Mesendoderm (in vitro differentiated cells): ENCODE measurements at regions not wholly inside any gene's neighbourhood (a gene's known extent, or its start where the extent isn't known, plus 50 kb on each side); places are given as distances from the start of the nearest gene placed in this dataset.
"Not testable (repeated sequence)": the region's sequence is repeated elsewhere in the genome, so short reads cannot be mapped to it uniquely, and the experiment has no call there.

Source experiments
- DNase-seq: peaks from one replicate; pipeline ENCODE4 v3.0.0; 2013
- H2AK5ac ChIP-seq: 2 replicates; pipeline ENCODE4 v1.6.1; 2013; ENCODE audit warnings: low read length, inconsistent platforms
- H2BK120ac ChIP-seq: 2 replicates; pipeline ENCODE4 v1.6.1; 2013; ENCODE audit warnings: low read depth, mild to moderate bottlenecking, low read length, moderate library complexity, mixed read lengths
- H2BK15ac ChIP-seq: replicated peaks from 2 replicates; pipeline ENCODE4 v1.6.1; 2013; ENCODE audit warnings: low read depth, mild to moderate bottlenecking, moderate library complexity
- H2BK5ac ChIP-seq: 2 replicates; pipeline ENCODE4 v1.6.1; 2013; ENCODE audit warnings: low read length, inconsistent platforms
- H3K18ac ChIP-seq: 2 replicates; pipeline ENCODE4 v1.6.1; 2013; ENCODE audit warnings: mild to moderate bottlenecking, low read length, mixed read lengths
- H3K23ac ChIP-seq: one replicate; pipeline ENCODE4 v1.6.1; 2013; ENCODE audit warnings: low read length
- H3K27ac ChIP-seq: 2 replicates; pipeline ENCODE4 v1.5.1; 2013; ENCODE audit warnings: low read depth, mild to moderate bottlenecking, inconsistent platforms, low read length, moderate library complexity
- H3K27me3 ChIP-seq: 2 replicates; pipeline ENCODE4 v1.6.1; 2013; ENCODE audit warnings: low read length, control low read depth, mild to moderate bottlenecking, inconsistent platforms; ENCODE audit not compliant: insufficient read depth, poor library complexity
- H3K36me3 ChIP-seq: 2 replicates; pipeline ENCODE4 v1.6.1; 2013; ENCODE audit warnings: low read length, inconsistent platforms; ENCODE audit not compliant: control insufficient read depth, insufficient read depth
- H3K4ac ChIP-seq: one replicate; pipeline ENCODE4 v1.6.1; 2013; ENCODE audit warnings: low read depth, mild to moderate bottlenecking, low read length, moderate library complexity
- H3K4me1 ChIP-seq: 2 replicates; pipeline ENCODE4 v1.6.1; 2013; ENCODE audit warnings: low read depth, low read length, inconsistent platforms; ENCODE audit not compliant: control insufficient read depth
- H3K4me2 ChIP-seq: 2 replicates; pipeline ENCODE4 v1.6.1; 2013; ENCODE audit warnings: low read length
- H3K4me3 ChIP-seq: 2 replicates; pipeline ENCODE4 v1.5.1; 2013; ENCODE audit warnings: mild to moderate bottlenecking, low read length
- H3K56ac ChIP-seq: one replicate; pipeline ENCODE4 v1.6.1; 2013; ENCODE audit warnings: low read length
- H3K79me1 ChIP-seq: 2 replicates; pipeline ENCODE4 v1.6.1; 2013; ENCODE audit warnings: low read length, inconsistent platforms
- H3K79me2 ChIP-seq: 2 replicates; pipeline ENCODE4 v1.6.1; 2013; ENCODE audit warnings: mild to moderate bottlenecking, low read length; ENCODE audit not compliant: control insufficient read depth, insufficient read depth
- H3K9ac ChIP-seq: 2 replicates; pipeline ENCODE4 v1.6.1; 2013; ENCODE audit warnings: low read length, inconsistent platforms
- H4K5ac ChIP-seq: one replicate; pipeline ENCODE4 v1.6.1; 2013; ENCODE audit warnings: low read length
- H4K8ac ChIP-seq: one replicate; pipeline ENCODE4 v1.6.1; 2013; ENCODE audit warnings: low read depth, mild to moderate bottlenecking, control low read depth, low read length, moderate library complexity
- WGBS: extraction: QIAGEN DNeasy Blood & Tissue Kit; methylation state at CpG from one replicate; pipeline ENCODE4 v1.1.7; 2013; ENCODE audit warnings: low lambda C conversion rate, missing lambda C conversion rate; ENCODE audit not compliant: insufficient coverage; ENCODE audit errors: extremely low coverage; 5-methylcytosine and 5-hydroxymethylcytosine counted together

- Histone ChIP-seq H3K4me3 (no peak overlapping the region), H3K56ac (no peak overlapping the region), H3K23ac (no peak overlapping the region), H3K79me1 (no peaks in the 10 kb centered on the region), H3K18ac (no peak overlapping the region), H4K8ac (no peak overlapping the region), H3K4me2 (no peak overlapping the region), H2BK120ac (no peak overlapping the region), H4K5ac (no peak overlapping the region), H3K36me3 (no peaks in the 10 kb centered on the region), H2BK15ac (no peak overlapping the region), H3K4ac (no peak overlapping the region), H2BK5ac (no peak overlapping the region), H2AK5ac (no peak overlapping the region), H3K4me1 (no peaks in the 10 kb centered on the region), H3K9ac (no peak overlapping the region), H3K27ac (no peak overlapping the region), H3K27me3 (no peaks in the 10 kb centered on the region), H3K79me2 (no peaks in the 10 kb centered on the region)
- WGBS = no CpG with 5 or more reads among the region's 5 CpGs
- no peak for DNase-seq
Observed at GRCh38 chr9:107577140-107577776, 87.7 kb upstream of the KLF4 start.

- no CpG with 5 or more reads among the region's 1 CpG for WGBS
- H3K18ac ChIP-seq = no peak overlapping the region
Observed at GRCh38 chr9:107571148-107571547, 81.6 kb upstream of the KLF4 start.

GRCh38 chr9:107569174-107569573 lies 79.6 kb upstream of the KLF4 start:
- H2BK15ac ChIP-seq = no peak overlapping the region
- no CpG with 5 or more reads among the region's 4 CpGs for WGBS
- no peak overlapping the region for H3K18ac ChIP-seq
- no peak overlapping the region for H3K4me2 ChIP-seq
- no peak for DNase-seq
- no peak overlapping the region for H3K9ac ChIP-seq
- no peak overlapping the region for H2BK5ac ChIP-seq
- no peak overlapping the region for H3K4ac ChIP-seq
- no peak overlapping the region for H3K23ac ChIP-seq
- no peak overlapping the region for H4K8ac ChIP-seq
- no peak overlapping the region for H2BK120ac ChIP-seq
- no peak overlapping the region for H3K27ac ChIP-seq
- no peak overlapping the region for H3K4me3 ChIP-seq
- no peaks in the 10 kb centered on the region for H3K36me3 ChIP-seq
- no peak overlapping the region for H3K56ac ChIP-seq
- no peaks in the 10 kb centered on the region for H3K79me1 ChIP-seq
- no peak overlapping the region for H4K5ac ChIP-seq
- no peaks in the 10 kb centered on the region for H3K27me3 ChIP-seq
- H3K79me2 ChIP-seq = no peaks in the 10 kb centered on the region
- H3K4me1 ChIP-seq = no peaks in the 10 kb centered on the region
- H2AK5ac ChIP-seq = no peak overlapping the region

More at GRCh38 chr9:107571148-107571547, 81.6 kb upstream of the KLF4 start:
- Histone ChIP-seq H2BK120ac (no peak overlapping the region), H4K8ac (no peak overlapping the region), H3K4me1 (no peaks in the 10 kb centered on the region), H2BK15ac (no peak overlapping the region), H3K79me2 (no peaks in the 10 kb centered on the region), H3K27ac (no peak overlapping the region), H4K5ac (no peak overlapping the region), H3K27me3 (no peaks in the 10 kb centered on the region), H2BK5ac (no peak overlapping the region), H3K4ac (no peak overlapping the region), H3K56ac (no peak overlapping the region), H3K9ac (no peak overlapping the region), H3K23ac (no peak overlapping the region), H3K79me1 (no peaks in the 10 kb centered on the region), H3K36me3 (no peaks in the 10 kb centered on the region), H3K4me3 (no peak overlapping the region), H2AK5ac (no peak overlapping the region), H3K4me2 (no peak overlapping the region)
- DNase-seq = no peak

- H4K5ac ChIP-seq, H3K18ac ChIP-seq, H3K36me3 ChIP-seq, DNase-seq, H3K4ac ChIP-seq, H4K8ac ChIP-seq, H2BK120ac ChIP-seq, H3K9ac ChIP-seq, H2BK15ac ChIP-seq, H3K27me3 ChIP-seq, H3K79me2 ChIP-seq, H3K4me3 ChIP-seq, H3K27ac ChIP-seq, H3K56ac ChIP-seq, H3K4me2 ChIP-seq, H3K79me1 ChIP-seq, H2AK5ac ChIP-seq, H3K4me1 ChIP-seq, H3K23ac ChIP-seq, H2BK5ac ChIP-seq: not testable (repeated sequence)
- WGBS = no CpG with 5 or more reads among the region's 10 CpGs
Observed at GRCh38 chr9:107568406-107568805, 78.8 kb upstream of the KLF4 start.

GRCh38 chr9:107567462-107567861 lies 77.9 kb upstream of the KLF4 start:
- no CpG with 5 or more reads among the region's 4 CpGs for WGBS
- H3K56ac ChIP-seq = no peak overlapping the region

GRCh38 chr9:107566611-107567061 lies 77.1 kb upstream of the KLF4 start:
- Histone ChIP-seq H3K79me2 (no peaks in the 10 kb centered on the region), H3K36me3 (no peaks in the 10 kb centered on the region), H3K18ac (no peak overlapping the region), H3K23ac (no peak overlapping the region), H4K8ac (no peak overlapping the region), H2BK15ac (no peak overlapping the region), H3K79me1 (no peaks in the 10 kb centered on the region), H2AK5ac (no peak overlapping the region), H2BK120ac (no peak overlapping the region), H3K4me1 (no peaks in the 10 kb centered on the region), H3K27me3 (no peaks in the 10 kb centered on the region), H3K27ac (no peak overlapping the region), H3K4ac (no peak overlapping the region), H3K4me2 (no peak overlapping the region), H3K56ac (no peak overlapping the region), H3K9ac (no peak overlapping the region), H2BK5ac (no peak overlapping the region), H4K5ac (no peak overlapping the region), H3K4me3 (no peak overlapping the region)
- no peak for DNase-seq
- WGBS = no CpG with 5 or more reads among the region's 6 CpGs

More at GRCh38 chr9:107567462-107567861, 77.9 kb upstream of the KLF4 start:
- Histone ChIP-seq H3K23ac (no peak overlapping the region), H2BK5ac (no peak overlapping the region), H3K4me2 (no peak overlapping the region), H3K4me1 (no peaks in the 10 kb centered on the region), H3K4me3 (no peak overlapping the region), H2AK5ac (no peak overlapping the region), H4K8ac (no peak overlapping the region), H3K79me1 (no peaks in the 10 kb centered on the region), H3K36me3 (no peaks in the 10 kb centered on the region), H3K4ac (no peak overlapping the region), H4K5ac (no peak overlapping the region), H3K9ac (no peak overlapping the region), H3K79me2 (no peaks in the 10 kb centered on the region), H3K27ac (no peak overlapping the region), H2BK120ac (no peak overlapping the region), H2BK15ac (no peak overlapping the region), H3K18ac (no peak overlapping the region), H3K27me3 (no peaks in the 10 kb centered on the region)
- no peak for DNase-seq
